Left renal pelvis (tissue), 4 donors: ENCODE measurements at regions not wholly inside any gene's neighbourhood (a gene's known extent, or its start where the extent isn't known, plus 50 kb on each side); places are given as distances from the start of the nearest gene placed in this dataset.
"Not testable (repeated sequence)": the region's sequence is repeated elsewhere in the genome, so short reads cannot be mapped to it uniquely, and the experiment has no call there.

Experiments used
- DNase-seq, 4 donors: peaks; one replicate each; pipeline ENCODE4 v3.0.0-alpha.2; 2013; ENCODE audit warnings: low read depth in 4 of 4, low spot score in 3 of 4

GRCh38 chr5:13133951-13134350 lies 810.5 kb downstream of the DNAH5 start:
- DNase-seq, result no peak

GRCh38 chr5:13115476-13115875 lies 829.0 kb downstream of the DNAH5 start:
- no peak for DNase-seq

GRCh38 chr5:13108265-13108664 lies 836.2 kb downstream of the DNAH5 start:
- DNase-seq, result no peak

- no peak for DNase-seq
Measured at GRCh38 chr5:13107537-13107936, 837.0 kb downstream of the DNAH5 start.

- no peak for DNase-seq
Measured at GRCh38 chr5:13081116-13081515, 863.4 kb downstream of the DNAH5 start.

GRCh38 chr5:13072936-13073335 lies 871.6 kb downstream of the DNAH5 start:
- not testable (repeated sequence) for DNase-seq

- DNase-seq, result no peak
Measured at GRCh38 chr5:13063088-13063487, 881.4 kb downstream of the DNAH5 start.

- DNase-seq, result no peak
Measured at GRCh38 chr5:13045897-13046551, 898.5 kb downstream of the DNAH5 start.

GRCh38 chr5:13034061-13034460 lies 910.4 kb downstream of the DNAH5 start:
- DNase-seq, result no peak

- no peak for DNase-seq
Measured at GRCh38 chr5:13029211-13029610, 915.3 kb downstream of the DNAH5 start.

GRCh38 chr5:13027874-13028273 lies 916.6 kb downstream of the DNAH5 start:
- DNase-seq, result no peak

GRCh38 chr5:13019729-13020128 lies 924.8 kb downstream of the DNAH5 start:
- no peak for DNase-seq

GRCh38 chr5:13003457-13003856 lies 941.0 kb downstream of the DNAH5 start:
- DNase-seq, result no peak

GRCh38 chr5:12999667-13000066 lies 944.8 kb downstream of the DNAH5 start:
- no peak for DNase-seq

GRCh38 chr5:12985142-12985541 lies 959.3 kb downstream of the DNAH5 start:
- DNase-seq, result no peak

- no peak for DNase-seq
Measured at GRCh38 chr5:12974856-12975255, 969.6 kb downstream of the DNAH5 start.

GRCh38 chr5:12965804-12966203 lies 978.7 kb downstream of the DNAH5 start:
- DNase-seq, result no peak

GRCh38 chr5:12959713-12960112 lies 984.8 kb downstream of the DNAH5 start:
- DNase-seq, result no peak

GRCh38 chr5:12952409-12952808 lies 992.1 kb downstream of the DNAH5 start:
- no peak for DNase-seq

GRCh38 chr5:12951846-12952245 lies 992.6 kb downstream of the DNAH5 start:
- DNase-seq, result no peak

GRCh38 chr5:12947379-12947778 lies 997.1 kb downstream of the DNAH5 start:
- DNase-seq, result no peak

- not testable (repeated sequence) for DNase-seq
Measured at GRCh38 chr5:12945477-12945876, 999.0 kb downstream of the DNAH5 start.

GRCh38 chr5:12936221-12936620 lies 1008.3 kb downstream of the DNAH5 start:
- DNase-seq, result no peak
